ENCODE measurements at regions not wholly inside any gene's neighbourhood (a gene's known extent, or its start where the extent isn't known, plus 50 kb on each side); places are given as distances from the start of the nearest gene placed in this dataset.
A peak's percentile ranks its signal among the peaks of the same experiment; 100 is the strongest.

- 16 to 38% methylated on average over 7 of the region's 7 CpGs for WGBS, 2 donors
- TF ChIP-seq CTCF (IDR thresholded peaks at IDR 0.05): no peak
- Histone ChIP-seq H3K9me3 (peaks cover 0 to 25% (median 9%) of the 10 kb centered on the region in 11 donors), H3K36me3 (no peaks in the 10 kb centered on the region), H3K4me1 (peaks cover 0 to 25% (median 13%) of the 10 kb centered on the region in 9 donors), H3K27ac (peak overlapping the region in 8 of 10 donors; percentile 8 to 63 (median 30)), H3K4me3 (no peak overlapping the region), H3K27me3 (no peaks in the 10 kb centered on the region)
- ATAC-seq: peak; percentile 23 to 69 (median 51)
- intact Hi-C loops (cut with DNase I): loop anchor here in 4 of 10 donors (5.0 to 10.0 kb wide), 3 partner anchors 37 to 322 kb away; no protein-coding TSS in a partner anchor
- DNase-seq: peak in 1 of 2 donors; percentile 37
Measured at GRCh38 chr21:39124681-39125251, 58.5 kb downstream of the PSMG1 start.

GRCh38 chr21:39123375-39123774, 59.9 kb downstream of the PSMG1 start:
- H3K4me1 ChIP-seq: peaks cover 0 to 25% (median 13%) of the 10 kb centered on the region in 9 donors
- H3K9me3 ChIP-seq: peaks cover 0 to 25% (median 9%) of the 10 kb centered on the region in 11 donors
- ATAC-seq: no peak
- H3K27ac ChIP-seq: peak overlapping the region in 1 of 10 donors; percentile 54
- H3K36me3 ChIP-seq: no peaks in the 10 kb centered on the region
- no peak for DNase-seq
- H3K4me3 ChIP-seq: no peak overlapping the region
- intact Hi-C loops (cut with DNase I): loop anchor here in 4 of 10 donors (2.0 to 10.0 kb wide), 3 partner anchors 36 to 319 kb away; partner anchors contain the start of gene ETS2 (in 1 of the 4)
- no peaks in the 10 kb centered on the region for H3K27me3 ChIP-seq
- TF ChIP-seq CTCF (IDR thresholded peaks at IDR 0.05): no peak

- Histone ChIP-seq H3K9me3 (peaks cover 0 to 25% (median 9%) of the 10 kb centered on the region in 11 donors), H3K36me3 (no peaks in the 10 kb centered on the region), H3K27me3 (no peaks in the 10 kb centered on the region), H3K4me1 (peaks cover 0 to 25% (median 13%) of the 10 kb centered on the region in 9 donors), H3K27ac (no peak overlapping the region), H3K4me3 (no peak overlapping the region)
- DNase-seq (no peak), ATAC-seq (no peak)
- no peak for TF ChIP-seq CTCF (IDR thresholded peaks at IDR 0.05)
- WGBS, 2 donors: 94 to 95% methylated on average over 7 of the region's 7 CpGs
- intact Hi-C loops (cut with DNase I): loop anchor here in 4 of 10 donors (2.0 to 10.0 kb wide), 3 partner anchors 34 to 317 kb away; partner anchors contain the start of gene ETS2 (in 1 of the 4)
Measured at GRCh38 chr21:39121600-39122355, 61.5 kb downstream of the PSMG1 start.

GRCh38 chr21:39120876-39121599, 62.2 kb downstream of the PSMG1 start:
- Histone ChIP-seq H3K36me3 (no peaks in the 10 kb centered on the region), H3K4me3 (no peak overlapping the region), H3K27ac (no peak overlapping the region), H3K4me1 (peaks cover 0 to 20% (median 12%) of the 10 kb centered on the region in 9 donors), H3K27me3 (no peaks in the 10 kb centered on the region), H3K9me3 (peaks cover 0 to 25% (median 9%) of the 10 kb centered on the region in 11 donors)
- no peak for DNase-seq
- no peak for ATAC-seq
- intact Hi-C loops (cut with DNase I): loop anchor here in 3 of 10 donors (5.0 to 10.0 kb wide), 2 partner anchors 34 to 116 kb away; no protein-coding TSS in a partner anchor
- TF ChIP-seq CTCF (IDR thresholded peaks at IDR 0.05): peak in 1 of 9 donors; percentile 18
- WGBS, 2 donors: 70 to 72% methylated on average over 10 of the region's 10 CpGs
